Eye (tissue), 1 donor: ENCODE measurements at regions not wholly inside any gene's neighbourhood (a gene's known extent, or its start where the extent isn't known, plus 50 kb on each side); places are given as distances from the start of the nearest gene placed in this dataset.
A peak's percentile ranks its signal among the peaks of the same experiment; 100 is the strongest.
"Not testable (repeated sequence)": the region's sequence is repeated elsewhere in the genome, so short reads cannot be mapped to it uniquely, and the experiment has no call there.

Experiments used
- DNase-seq: peaks from one replicate; pipeline ENCODE4 v3.0.0-alpha.2; 2015

GRCh38 chr5:53219610-53220009 is 110.1 kb upstream of the MOCS2 start:
- no peak for DNase-seq

- DNase-seq = no peak
Observed at GRCh38 chr5:53233645-53234405, 124.3 kb upstream of the MOCS2 start.

DNA sequence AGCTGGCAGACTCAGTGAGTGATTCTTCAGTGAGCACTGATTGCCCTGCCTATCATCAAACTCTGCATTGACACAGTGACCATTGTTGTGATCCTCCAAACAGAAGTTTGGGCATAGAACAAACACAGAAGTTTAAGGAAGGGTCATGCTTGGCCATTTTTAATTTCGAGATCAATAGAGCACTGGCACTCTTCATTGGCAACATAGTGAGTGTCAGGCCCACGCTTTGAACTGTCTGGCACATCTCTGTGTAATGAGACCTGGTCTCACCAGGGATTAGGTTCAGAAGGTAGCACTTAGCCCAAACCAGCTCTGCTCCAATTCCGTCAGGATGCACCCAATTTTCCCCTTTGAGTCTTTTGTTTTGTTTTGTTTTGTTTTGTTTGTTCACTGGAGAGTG is 127.1 kb upstream of the MOCS2 start:
- no peak for DNase-seq

GRCh38 chr5:53237876-53238275 is 128.3 kb upstream of the MOCS2 start:
- no peak for DNase-seq

DNA sequence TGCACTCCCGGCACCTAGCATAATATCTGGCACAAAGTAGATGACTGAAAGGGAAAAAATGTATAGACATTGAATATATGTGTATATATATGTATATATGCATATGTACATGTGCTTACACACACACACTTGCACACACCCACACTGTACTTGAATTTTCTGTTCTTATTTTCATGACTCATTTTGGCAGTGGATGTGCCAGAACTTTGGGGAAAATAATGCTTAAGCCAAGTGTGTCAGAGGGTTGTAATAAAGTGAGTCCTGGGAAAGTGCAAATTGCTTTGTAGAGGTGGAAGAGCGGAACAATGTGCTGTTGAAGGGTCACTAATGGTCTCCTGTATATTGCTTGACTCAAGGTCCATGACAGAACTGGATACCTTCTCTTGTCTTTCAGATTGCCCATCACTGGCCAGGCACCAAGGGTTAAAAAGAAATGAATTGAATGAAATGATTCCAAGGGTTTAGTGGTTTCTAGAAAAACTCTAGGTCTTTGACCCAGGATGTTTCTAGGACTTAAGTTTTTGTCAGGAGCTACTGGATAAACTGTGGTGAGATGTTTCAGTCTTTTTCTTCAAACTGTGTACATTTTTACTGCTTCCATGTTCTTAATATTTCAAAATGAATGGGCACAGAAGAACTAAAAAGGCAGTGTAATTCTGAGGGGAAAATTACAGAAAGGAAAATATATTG is 129.9 kb upstream of the MOCS2 start:
- no peak for DNase-seq

DNA sequence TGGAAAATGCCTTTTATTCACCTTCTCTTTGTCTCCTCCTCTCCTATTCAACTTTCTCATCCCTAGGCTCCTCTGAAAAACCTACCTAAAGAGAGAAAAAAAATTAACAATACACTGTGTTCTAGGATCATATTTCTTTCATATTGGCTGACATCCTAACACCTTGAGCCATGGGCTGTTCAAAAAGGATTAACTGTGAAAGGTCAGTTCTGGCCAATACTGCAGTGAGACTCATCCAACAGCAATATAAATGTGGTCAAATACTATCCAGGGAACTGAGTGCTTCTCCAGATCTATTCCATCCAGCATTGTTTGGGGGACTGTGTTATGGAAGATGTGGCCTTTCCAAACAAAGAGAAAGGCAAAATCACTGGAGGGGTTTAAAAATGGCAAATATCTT is 131.1 kb upstream of the MOCS2 start:
- no peak for DNase-seq

DNA sequence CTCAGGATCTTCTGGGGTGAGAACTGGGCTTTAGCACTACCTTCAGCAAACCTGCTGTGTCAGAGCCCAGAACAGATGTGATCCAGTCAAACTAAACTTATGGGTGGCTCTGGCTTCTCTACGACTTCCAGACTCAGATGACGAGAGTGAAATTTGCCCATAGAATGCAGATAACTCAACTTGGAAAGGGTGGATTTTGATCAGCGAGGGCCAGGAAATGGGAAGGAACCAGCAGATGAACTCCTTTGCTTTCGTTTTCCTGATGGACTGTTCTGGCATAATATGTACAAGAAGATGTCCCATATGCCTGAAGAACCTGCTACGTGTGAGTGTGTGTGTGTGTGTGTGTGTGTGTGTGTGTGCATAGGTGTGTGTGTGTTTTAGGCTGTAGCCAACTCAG is 132.0 kb upstream of the MOCS2 start:
- DNase-seq = no peak

- DNase-seq = no peak
Observed at GRCh38 chr5:53243403-53243802, 133.8 kb upstream of the MOCS2 start.

DNA sequence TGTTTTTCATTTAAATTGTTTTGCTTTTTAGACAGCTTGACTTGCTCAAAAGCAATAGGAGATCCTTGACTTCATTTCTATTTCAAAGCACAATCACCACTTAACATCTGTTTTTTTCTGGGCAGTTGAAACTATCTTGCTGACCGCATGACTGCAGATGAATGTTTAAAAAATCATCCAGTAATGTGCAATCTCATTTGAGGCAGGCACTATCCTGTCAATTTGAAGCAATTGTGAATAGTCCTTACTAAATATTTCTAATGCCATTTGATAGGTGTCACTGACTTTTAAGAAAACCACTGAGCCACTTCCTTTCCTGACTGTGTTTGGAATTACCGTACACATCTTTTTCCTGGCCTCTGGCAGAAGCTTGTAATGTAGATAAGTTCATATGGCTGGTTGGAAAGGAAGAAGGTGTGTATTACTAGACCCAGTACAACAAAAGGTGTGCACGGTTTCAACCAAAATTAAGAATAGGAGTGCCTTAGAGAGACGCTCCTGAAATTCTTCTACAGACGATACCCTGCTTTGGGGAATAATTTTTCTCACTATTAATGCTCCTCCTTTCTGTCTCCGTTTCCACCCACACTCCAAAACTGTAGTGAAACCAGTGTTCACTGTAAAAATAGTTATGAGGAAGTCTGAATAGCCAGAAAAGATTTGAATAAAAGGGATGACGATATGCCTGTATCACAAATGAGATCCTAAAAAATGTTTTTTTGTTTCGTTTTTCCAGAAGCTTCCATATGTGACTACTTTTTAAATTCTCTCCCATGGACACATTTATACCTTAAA is 136.7 kb upstream of the MOCS2 start:
- DNase-seq = peak; percentile 20

- no peak for DNase-seq
Observed at GRCh38 chr5:53249529-53250200, 140.1 kb upstream of the MOCS2 start.

DNA sequence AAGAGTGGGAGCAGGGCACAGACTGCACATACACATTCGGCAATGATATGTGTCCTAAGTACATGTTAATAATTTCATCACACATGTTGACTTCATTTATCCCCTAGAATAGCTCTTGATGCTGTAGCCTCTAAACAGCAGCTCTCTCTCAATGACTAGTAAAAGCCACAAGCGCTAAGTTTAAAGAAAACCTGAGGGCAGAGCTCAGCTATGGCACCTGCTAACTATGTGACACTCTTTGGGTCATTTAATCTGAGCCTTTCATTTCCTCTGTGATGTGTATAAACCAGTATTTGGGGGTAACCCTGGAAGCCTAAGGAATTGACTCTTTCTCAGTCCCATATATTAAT is 140.6 kb upstream of the MOCS2 start:
- no peak for DNase-seq

GRCh38 chr5:53253421-53253871 is 143.9 kb upstream of the MOCS2 start:
- DNase-seq = no peak

DNA sequence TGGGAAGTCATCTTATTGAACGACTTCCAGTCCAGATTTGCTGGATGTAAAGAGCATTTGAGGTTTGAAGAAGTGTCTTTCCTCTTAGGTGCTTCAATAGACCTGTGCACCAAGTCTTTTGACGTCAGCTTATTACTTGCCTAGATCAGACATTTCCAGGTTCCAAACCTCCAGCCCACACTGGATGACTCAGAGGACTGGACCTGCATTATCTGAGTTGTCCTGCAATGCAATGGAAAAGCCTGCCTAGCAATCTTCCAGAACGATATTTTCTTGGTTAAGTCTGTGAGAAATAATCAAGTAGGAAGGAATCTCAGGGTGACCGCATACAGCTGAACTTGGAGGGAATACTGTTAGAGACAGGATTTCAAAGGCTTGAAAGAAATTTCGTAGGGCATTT is 147.2 kb upstream of the MOCS2 start:
- DNase-seq = no peak

DNA sequence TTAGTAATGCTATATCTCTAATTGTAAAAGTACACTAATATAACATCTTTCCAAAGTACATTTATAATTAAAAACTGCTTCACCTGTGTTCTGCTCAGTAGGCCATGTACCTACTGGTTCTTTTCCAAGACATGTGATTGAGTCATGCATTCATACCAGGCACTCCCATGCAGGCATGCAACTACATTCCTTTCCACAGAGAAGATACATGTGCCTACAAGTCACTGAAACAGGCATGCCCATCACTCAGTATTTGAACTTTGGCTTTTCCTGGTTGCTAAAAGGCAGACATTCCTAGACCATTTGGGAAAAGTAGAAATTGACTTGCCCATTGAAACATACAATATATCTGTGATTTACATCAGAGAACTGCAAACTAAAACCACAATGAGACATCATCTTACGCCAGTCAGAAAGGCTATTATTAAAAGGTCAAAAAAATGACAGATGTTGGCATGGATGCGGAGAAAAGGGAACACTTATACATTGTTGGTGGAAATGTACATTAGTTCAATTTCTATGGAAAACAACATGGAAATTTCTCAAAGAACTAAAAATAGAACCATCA is 148.3 kb upstream of the MOCS2 start:
- no peak for DNase-seq

GRCh38 chr5:53259176-53259575 is 149.6 kb upstream of the MOCS2 start:
- DNase-seq = no peak

GRCh38 chr5:53260446-53260845 is 150.9 kb upstream of the MOCS2 start:
- DNase-seq = no peak

DNA sequence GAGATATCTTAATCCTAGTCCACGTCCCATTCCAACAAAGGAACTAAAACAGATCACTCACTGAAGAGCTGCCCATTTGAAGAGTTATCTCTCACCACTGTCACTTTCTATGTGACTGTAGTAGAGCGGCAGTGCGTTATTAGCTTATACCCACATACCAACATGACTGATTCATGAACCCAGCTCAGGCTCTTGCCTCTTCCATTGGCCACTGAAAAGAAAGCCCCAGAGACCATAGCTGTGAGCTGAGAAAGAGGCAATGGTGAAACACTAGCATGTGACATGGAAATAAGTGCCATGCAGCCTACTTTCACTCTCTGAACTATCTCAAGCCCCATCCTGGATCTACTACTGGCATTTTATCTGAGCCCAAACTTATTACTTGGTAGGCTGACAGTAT is 151.7 kb upstream of the MOCS2 start:
- no peak for DNase-seq

DNA sequence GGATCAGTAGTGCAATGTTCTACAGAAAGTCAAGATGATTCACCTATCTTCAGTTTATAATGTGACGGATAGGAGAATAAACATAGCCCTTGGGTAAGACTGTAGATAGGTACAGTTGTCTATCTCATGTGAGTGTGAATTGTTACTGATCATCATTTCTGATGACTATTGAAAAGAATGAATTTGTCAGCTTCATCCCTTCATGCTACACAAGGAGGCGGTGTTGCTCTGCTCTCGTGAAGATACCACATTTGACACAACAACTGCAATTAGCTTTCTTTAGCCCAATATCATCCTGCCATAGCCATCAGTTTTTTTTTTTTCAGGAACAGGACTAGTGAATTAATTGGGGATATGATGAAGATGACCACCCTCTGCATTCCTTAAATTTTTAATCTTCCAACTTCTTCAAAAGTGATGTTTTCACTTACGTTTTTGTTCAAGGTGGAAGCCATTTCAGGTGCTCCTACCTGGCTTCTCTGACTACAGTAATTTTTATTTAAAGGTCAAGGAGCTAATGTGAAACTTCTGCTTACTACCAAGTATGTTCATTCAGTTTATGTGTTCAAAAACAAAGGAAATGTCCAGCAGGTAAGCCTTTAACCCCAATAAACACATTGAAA is 152.9 kb upstream of the MOCS2 start:
- peak; percentile 23 for DNase-seq

DNA sequence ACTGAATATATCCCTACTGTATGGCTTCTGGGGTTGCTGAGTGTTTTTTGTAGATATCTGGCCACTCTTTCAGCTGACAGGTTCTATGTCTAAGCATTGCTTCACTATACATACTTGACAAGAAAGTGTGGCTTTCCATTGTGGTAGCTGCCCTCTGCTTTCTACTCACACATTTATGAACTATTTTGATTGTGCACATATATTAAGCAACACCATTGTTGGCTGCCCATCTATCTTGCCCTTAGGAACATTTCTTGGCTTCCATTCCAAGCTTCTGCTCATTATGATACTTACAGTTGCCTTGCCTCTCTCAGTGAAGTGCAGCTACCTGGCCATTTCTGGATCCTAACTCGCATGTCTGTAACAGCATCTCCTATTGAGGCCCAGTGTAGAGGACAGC is 153.6 kb upstream of the MOCS2 start:
- DNase-seq = no peak

DNA sequence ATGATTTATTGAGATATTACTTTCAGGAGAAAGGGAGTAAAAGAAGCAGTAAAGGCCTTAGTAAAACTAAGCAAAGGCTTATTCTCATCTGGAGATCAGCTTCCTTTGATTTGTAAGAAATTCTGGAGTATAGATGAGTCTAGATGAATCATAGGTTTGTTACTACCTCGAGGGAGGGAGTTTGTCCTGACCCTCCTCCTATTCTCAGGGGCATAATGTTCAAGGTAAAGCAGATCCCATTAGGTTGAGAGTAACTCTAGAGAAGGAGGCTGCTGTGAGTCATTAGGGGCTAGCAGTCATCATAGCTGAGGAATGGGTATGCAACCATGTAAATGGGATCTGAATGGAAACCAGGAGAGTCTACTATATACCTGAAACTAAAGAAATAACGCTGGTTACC is 155.5 kb upstream of the MOCS2 start:
- no peak for DNase-seq

DNA sequence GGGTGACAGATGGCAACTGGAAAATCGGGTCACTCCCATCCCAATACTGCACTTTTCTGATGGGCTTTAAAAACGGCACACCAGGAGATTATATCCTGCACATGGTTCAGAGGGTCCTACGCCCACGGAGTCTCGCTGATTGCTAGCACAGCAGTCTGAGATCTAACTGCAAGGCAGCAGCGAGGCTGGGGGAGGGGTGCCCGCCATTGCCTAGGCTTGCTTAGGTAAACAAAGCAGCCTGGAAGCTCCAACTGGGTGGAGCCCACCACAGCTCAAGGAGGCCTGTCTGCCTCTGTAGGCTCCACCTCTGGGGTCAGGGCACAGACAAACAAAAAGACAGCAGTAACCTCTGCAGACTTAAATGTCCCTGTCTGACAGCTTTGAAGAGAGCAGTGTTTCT is 158.7 kb upstream of the MOCS2 start:
- not testable (repeated sequence) for DNase-seq

DNA sequence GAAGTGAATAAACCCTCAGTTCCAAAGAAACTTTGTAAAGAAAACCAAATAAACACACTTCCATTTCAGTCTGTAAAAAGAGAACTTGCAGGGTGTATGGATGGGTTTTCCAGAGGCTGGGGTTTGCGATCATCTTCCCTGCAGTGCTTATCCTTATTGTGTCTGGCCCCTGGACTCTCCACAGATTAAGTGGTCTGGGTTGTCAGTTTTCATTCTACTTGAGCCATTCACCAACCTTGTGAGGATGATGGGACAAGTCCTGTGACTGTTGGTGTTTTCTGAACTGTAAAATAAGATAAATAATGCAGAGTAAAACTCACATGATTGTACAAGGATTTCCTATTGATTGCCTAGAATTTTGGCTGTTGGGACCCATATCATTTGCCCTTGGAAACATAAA is 166.1 kb upstream of the MOCS2 start:
- peak; percentile 89 for DNase-seq

- DNase-seq = peak; percentile 43
Observed at GRCh38 chr5:53276825-53277224, 167.3 kb upstream of the MOCS2 start.
